Lung (tissue), 11 donors: ENCODE measurements at regions not wholly inside any gene's neighbourhood (a gene's known extent, or its start where the extent isn't known, plus 50 kb on each side); places are given as distances from the start of the nearest gene placed in this dataset.
A peak's percentile ranks its signal among the peaks of the same experiment; 100 is the strongest.

Source experiments
- ATAC-seq: fragments of 200-7000 bp; cut with Tn5 transposase; one replicate; pipeline ENCODE4 v1.9.1; 2020; ENCODE audit warnings: moderate number of reproducible peaks; ENCODE audit not compliant: insufficient read depth, low FRiP score
- DNase-seq, 3 donors: peaks; one replicate each; pipeline ENCODE4 v3.0.0-alpha.2; 2013 to 2017
- H3K27ac ChIP-seq, 2 donors: one replicate each; pipeline ENCODE4 v1.5.1; 2013; ENCODE audit warnings: mild to moderate bottlenecking in 2 of 2, moderate library complexity in 2 of 2, control low read depth in 1 of 2, inconsistent platforms in 1 of 2, low read depth in 1 of 2, low read length in 1 of 2
- H3K27me3 ChIP-seq, 3 donors: one replicate each; pipeline ENCODE4 v1.5.1; 2013; ENCODE audit warnings: low read length in 2 of 3; ENCODE audit not compliant: control insufficient read depth in 3 of 3, insufficient read depth in 3 of 3
- H3K36me3 ChIP-seq, 4 donors: one replicate each; pipeline ENCODE4 v1.5.1; 2013; ENCODE audit warnings: low read length in 4 of 4, mild to moderate bottlenecking in 1 of 4, moderate library complexity in 1 of 4; ENCODE audit not compliant: control insufficient read depth in 4 of 4, insufficient read depth in 4 of 4
- H3K4me1 ChIP-seq, 5 donors: one replicate each; pipeline ENCODE4 v1.5.1; 2013; ENCODE audit warnings: low read length in 5 of 5, mild to moderate bottlenecking in 2 of 5, moderate library complexity in 1 of 5; ENCODE audit not compliant: control insufficient read depth in 5 of 5, insufficient read depth in 5 of 5
- H3K4me3 ChIP-seq: one replicate; pipeline ENCODE4 v1.5.1; 2013; ENCODE audit warnings: mild to moderate bottlenecking, control low read depth, moderate library complexity
- H3K9ac ChIP-seq, 2 donors: one replicate each; pipeline ENCODE4 v1.5.1; 2013; ENCODE audit warnings: low read length in 2 of 2, control low read depth in 1 of 2; ENCODE audit not compliant: insufficient read depth in 1 of 2
- H3K9me3 ChIP-seq, 4 donors: one replicate each; pipeline ENCODE4 v1.5.1; 2013; ENCODE audit warnings: low read length in 3 of 4, mild to moderate bottlenecking in 1 of 4, moderate library complexity in 1 of 4; ENCODE audit not compliant: control insufficient read depth in 4 of 4, insufficient read depth in 3 of 4
- WGBS, 2 donors: extraction: QIAGEN DNeasy Blood & Tissue Kit; methylation state at CpG; one replicate each; pipeline ENCODE4 v1.1.7; 2013; 5-methylcytosine and 5-hydroxymethylcytosine counted together
- TF ChIP-seq, protein P1 (sequence below): IDR thresholded peaks from 2 replicates; pipeline ENCODE4 v1.5.1; 2012; ENCODE audit warnings: mild to moderate bottlenecking; ENCODE audit errors: control extremely low read depth, extremely low read depth
- donor health status: control.
- donor health status: control.
- donor health status: Bipolar disorder and iron deficiency.
- donor health status: healthy.
- donor health status: DM: yes; HTN: yes; CAD: no.

- no peak overlapping the region for H3K27ac ChIP-seq
- H3K4me3 ChIP-seq = no peak overlapping the region
- no peak overlapping the region for H3K9ac ChIP-seq
- no peaks in the 10 kb centered on the region for H3K9me3 ChIP-seq
- 81 to 95% methylated on average over 5 of the region's 5 CpGs for WGBS, 2 donors
- TF ChIP-seq, protein P1, sequence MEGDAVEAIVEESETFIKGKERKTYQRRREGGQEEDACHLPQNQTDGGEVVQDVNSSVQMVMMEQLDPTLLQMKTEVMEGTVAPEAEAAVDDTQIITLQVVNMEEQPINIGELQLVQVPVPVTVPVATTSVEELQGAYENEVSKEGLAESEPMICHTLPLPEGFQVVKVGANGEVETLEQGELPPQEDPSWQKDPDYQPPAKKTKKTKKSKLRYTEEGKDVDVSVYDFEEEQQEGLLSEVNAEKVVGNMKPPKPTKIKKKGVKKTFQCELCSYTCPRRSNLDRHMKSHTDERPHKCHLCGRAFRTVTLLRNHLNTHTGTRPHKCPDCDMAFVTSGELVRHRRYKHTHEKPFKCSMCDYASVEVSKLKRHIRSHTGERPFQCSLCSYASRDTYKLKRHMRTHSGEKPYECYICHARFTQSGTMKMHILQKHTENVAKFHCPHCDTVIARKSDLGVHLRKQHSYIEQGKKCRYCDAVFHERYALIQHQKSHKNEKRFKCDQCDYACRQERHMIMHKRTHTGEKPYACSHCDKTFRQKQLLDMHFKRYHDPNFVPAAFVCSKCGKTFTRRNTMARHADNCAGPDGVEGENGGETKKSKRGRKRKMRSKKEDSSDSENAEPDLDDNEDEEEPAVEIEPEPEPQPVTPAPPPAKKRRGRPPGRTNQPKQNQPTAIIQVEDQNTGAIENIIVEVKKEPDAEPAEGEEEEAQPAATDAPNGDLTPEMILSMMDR = no peak
- DNase-seq = no peak
- ATAC-seq = no peak
- H3K36me3 ChIP-seq = no peaks in the 10 kb centered on the region
- no peaks in the 10 kb centered on the region for H3K27me3 ChIP-seq
- no peaks in the 10 kb centered on the region for H3K4me1 ChIP-seq
These were observed 354.2 kb upstream of the HS3ST1 start for GRCh38 chr4:11782859-11783258.

- Histone ChIP-seq H3K9me3 (no peaks in the 10 kb centered on the region), H3K4me3 (no peak overlapping the region), H3K36me3 (no peaks in the 10 kb centered on the region), H3K9ac (no peak overlapping the region), H3K27me3 (no peaks in the 10 kb centered on the region), H3K4me1 (peaks cover 0 to 3% (median 0%) of the 10 kb centered on the region in 5 donors), H3K27ac (no peak overlapping the region)
- WGBS, 2 donors = 87 to 93% methylated on average over 3 of the region's 3 CpGs
- ATAC-seq (no peak), DNase-seq (no peak)
- TF ChIP-seq, protein P1 = no peak
These were observed 348.8 kb upstream of the HS3ST1 start for GRCh38 chr4:11777447-11777846.

DNA sequence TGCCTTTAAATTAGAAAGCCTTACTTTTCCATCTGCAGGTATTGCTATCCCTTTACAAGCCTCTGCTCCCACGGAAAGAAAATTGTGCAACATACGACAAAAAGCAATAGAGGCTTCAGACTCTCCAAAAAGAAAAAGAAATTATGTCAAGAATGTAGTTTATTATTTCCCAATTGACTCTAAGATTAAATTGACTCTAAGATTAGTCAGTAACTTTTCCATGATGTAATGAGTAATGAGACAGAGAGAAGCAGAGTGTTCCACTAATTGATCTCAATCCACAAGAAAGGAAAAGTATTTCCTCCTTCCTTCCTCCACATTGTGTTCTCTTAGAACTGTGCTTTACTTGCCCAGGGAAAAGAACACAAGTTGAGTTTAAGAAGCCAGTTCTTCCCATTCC lies 345.7 kb upstream of the HS3ST1 start:
- peak in 1 of 3 donors; percentile 33 for DNase-seq

More for the DNA sequence above, 345.7 kb upstream of the HS3ST1 start:
- no peaks in the 10 kb centered on the region for H3K36me3 ChIP-seq
- no peaks in the 10 kb centered on the region for H3K9me3 ChIP-seq
- WGBS, 2 donors = 45 to 80% methylated on average over 2 of the region's 2 CpGs
- no peaks in the 10 kb centered on the region for H3K27me3 ChIP-seq
- H3K4me1 ChIP-seq = peaks cover 0 to 24% (median 0%) of the 10 kb centered on the region in 5 donors
- ATAC-seq = no peak
- TF ChIP-seq, protein P1 = no peak
- H3K9ac ChIP-seq = no peak overlapping the region
- no peak overlapping the region for H3K27ac ChIP-seq
- H3K4me3 ChIP-seq = no peak overlapping the region
